MM.1S (cell line): ENCODE measurements at regions not wholly inside any gene's neighbourhood (a gene's known extent, or its start where the extent isn't known, plus 50 kb on each side); places are given as distances from the start of the nearest gene placed in this dataset.
"Not testable (repeated sequence)": the region's sequence is repeated elsewhere in the genome, so short reads cannot be mapped to it uniquely, and the experiment has no call there.

Experiments used
- DNase-seq: peaks from one replicate; pipeline ENCODE4 v3.0.0-alpha.2; 2015
- H2AFZ ChIP-seq: fragments of 300-600 bp; sonication (generic); 2 replicates; pipeline ENCODE4 v1.6.0; 2016; ENCODE audit warnings: antibody characterized with exemption, low read length
- H3F3A ChIP-seq: fragments of 300-600 bp; sonication (generic); 2 replicates; pipeline ENCODE4 v1.6.1; 2016; ENCODE audit warnings: mild to moderate bottlenecking, antibody characterized with exemption, low read length, moderate library complexity, mixed read lengths; ENCODE audit not compliant: insufficient read depth
- H3K27ac ChIP-seq: fragments of 300-600 bp; sonication (generic); 2 replicates; pipeline ENCODE4 v1.5.1; 2016; ENCODE audit warnings: mild to moderate bottlenecking, low read length
- H3K27me3 ChIP-seq: fragments of 300-600 bp; sonication (generic); replicated peaks from 2 replicates; pipeline ENCODE4 v1.6.0; 2016; ENCODE audit warnings: low read length; ENCODE audit not compliant: insufficient read depth
- H3K36me3 ChIP-seq: fragments of 300-600 bp; sonication (generic); replicated peaks from 2 replicates; pipeline ENCODE4 v1.6.1; 2016; ENCODE audit warnings: mild to moderate bottlenecking, low read length, mixed read lengths; ENCODE audit not compliant: insufficient read depth
- H3K4me1 ChIP-seq: fragments of 300-600 bp; sonication (generic); 2 replicates; pipeline ENCODE4 v1.6.1; 2016; ENCODE audit warnings: low read length, mixed read lengths
- H3K4me2 ChIP-seq: fragments of 300-600 bp; sonication (generic); 2 replicates; pipeline ENCODE4 v1.6.0; 2016; ENCODE audit warnings: low read depth, low read length
- H3K4me3 ChIP-seq: fragments of 300-600 bp; sonication (generic); 2 replicates; pipeline ENCODE4 v1.5.1; 2016; ENCODE audit warnings: low read length, mixed read lengths
- H3K79me2 ChIP-seq: fragments of 300-600 bp; sonication (generic); 2 replicates; pipeline ENCODE4 v1.6.1; 2016; ENCODE audit warnings: mixed run types, low read length, mixed read lengths
- H3K9ac ChIP-seq: fragments of 300-600 bp; sonication (generic); 2 replicates; pipeline ENCODE4 v1.6.1; 2016; ENCODE audit warnings: low read length, mixed read lengths
- H3K9me2 ChIP-seq: fragments of 300-600 bp; sonication (generic); replicated peaks from 2 replicates; pipeline ENCODE4 v1.6.1; 2016; ENCODE audit warnings: mild to moderate bottlenecking, low read length, mixed read lengths; ENCODE audit not compliant: insufficient read depth
- H3K9me3 ChIP-seq: fragments of 300-600 bp; sonication (generic); replicated peaks from 2 replicates; pipeline ENCODE4 v1.6.1; 2016; ENCODE audit warnings: mild to moderate bottlenecking, low read length, mixed read lengths; ENCODE audit not compliant: insufficient read depth
- H4K20me1 ChIP-seq: fragments of 300-600 bp; sonication (generic); 2 replicates; pipeline ENCODE4 v1.6.1; 2016; ENCODE audit warnings: mild to moderate bottlenecking, low read length, moderate library complexity, mixed read lengths; ENCODE audit not compliant: insufficient read depth
- CTCF ChIP-seq: fragments of 300-600 bp; sonication (generic); IDR thresholded peaks from 2 replicates; pipeline ENCODE4 v1.5.1; 2016; ENCODE audit warnings: antibody characterized with exemption, low read length, mixed read lengths
- EZH2 ChIP-seq: fragments of 300-600 bp; sonication (generic); optimal IDR thresholded peaks from 2 replicates; pipeline ENCODE3; 2017; ENCODE audit warnings: low read depth, mild to moderate bottlenecking, antibody characterized with exemption, low read length, mixed read lengths
- EZH2phosphoT487 ChIP-seq: fragments of 300-600 bp; sonication (generic); IDR thresholded peaks from 2 replicates; pipeline ENCODE4 v1.6.1; 2018; ENCODE audit warnings: antibody characterized with exemption, low read length

DNA sequence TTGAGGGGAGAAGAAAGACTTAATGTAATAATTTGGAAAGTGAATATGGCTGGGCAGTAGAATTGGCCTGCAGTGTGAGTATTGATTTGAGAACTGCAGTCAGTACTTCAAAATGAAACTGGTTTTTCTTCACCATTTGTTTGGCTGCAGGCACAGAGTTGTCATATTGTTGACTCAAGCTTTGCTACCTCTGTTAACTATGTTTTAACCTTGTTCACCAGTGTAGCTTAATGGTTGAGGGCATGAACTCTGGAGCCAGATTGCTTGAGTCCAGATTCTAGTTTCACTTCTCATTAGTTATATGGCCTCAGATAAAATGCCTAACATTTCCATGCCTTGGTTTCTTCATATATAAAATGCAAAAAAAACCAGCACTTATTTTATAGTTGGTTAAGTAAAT, 64.1 kb downstream of the CFAP44 start:
- no peak for DNase-seq
- Histone ChIP-seq H4K20me1 (no peaks in the 10 kb centered on the region), H3K4me3 (no peak overlapping the region), H3K9me3 (no peaks in the 10 kb centered on the region), H2AFZ (no peak overlapping the region), H3K27ac (no peak overlapping the region), H3K4me2 (no peak overlapping the region), H3K4me1 (no peaks in the 10 kb centered on the region), H3K27me3 (no peaks in the 10 kb centered on the region), H3F3A (no peaks in the 10 kb centered on the region), H3K79me2 (no peaks in the 10 kb centered on the region), H3K9ac (no peak overlapping the region), H3K9me2 (no peaks in the 10 kb centered on the region), H3K36me3 (no peaks in the 10 kb centered on the region; the same call in 1 of the 2 replicates)
- no peak for TF ChIP-seq CTCF
- TF ChIP-seq EZH2phosphoT487: no peak
- TF ChIP-seq EZH2: no peak

DNA sequence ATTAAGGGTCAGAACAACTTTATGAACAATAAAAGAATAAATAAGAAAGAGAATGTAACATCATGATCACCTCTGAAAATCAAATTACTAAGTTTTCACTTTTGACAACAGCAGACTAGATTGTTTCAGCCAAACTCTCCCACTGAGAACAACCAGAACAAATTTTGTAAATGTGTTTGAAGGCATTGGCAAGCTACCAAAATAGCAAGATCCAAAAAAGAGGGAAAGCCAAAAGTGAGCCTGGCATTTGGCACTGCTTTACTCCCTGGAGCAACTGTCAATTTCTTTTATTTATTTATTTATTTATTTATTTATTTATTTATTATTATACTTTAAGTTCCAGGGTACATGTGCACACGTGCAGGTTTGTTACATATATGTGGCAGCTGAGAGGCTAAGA, 67.2 kb downstream of the CFAP44 start:
- no peaks in the 10 kb centered on the region for H3K36me3 ChIP-seq
- no peaks in the 10 kb centered on the region for H3K9me3 ChIP-seq
- H3K27ac ChIP-seq: no peak overlapping the region
- DNase-seq: no peak
- H3K4me3 ChIP-seq: no peak overlapping the region
- no peaks in the 10 kb centered on the region for H3K79me2 ChIP-seq
- H4K20me1 ChIP-seq: no peaks in the 10 kb centered on the region
- TF ChIP-seq EZH2phosphoT487: no peak
- no peak for TF ChIP-seq EZH2
- no peak for TF ChIP-seq CTCF
- H3K4me1 ChIP-seq: no peaks in the 10 kb centered on the region
- no peaks in the 10 kb centered on the region for H3F3A ChIP-seq
- H3K4me2 ChIP-seq: no peak overlapping the region
- H2AFZ ChIP-seq: no peak overlapping the region
- H3K9me2 ChIP-seq: no peaks in the 10 kb centered on the region
- no peaks in the 10 kb centered on the region for H3K27me3 ChIP-seq
- no peak overlapping the region for H3K9ac ChIP-seq

GRCh38 chr3:113366800-113367199, 74.5 kb downstream of the CFAP44 start:
- H3K27me3 ChIP-seq, H3K4me1 ChIP-seq, H3K27ac ChIP-seq, H4K20me1 ChIP-seq, DNase-seq, H3F3A ChIP-seq, H3K36me3 ChIP-seq, H2AFZ ChIP-seq, H3K4me2 ChIP-seq, H3K79me2 ChIP-seq, H3K9me3 ChIP-seq, H3K9ac ChIP-seq, H3K9me2 ChIP-seq, H3K4me3 ChIP-seq: not testable (repeated sequence)

- not testable (repeated sequence) for H3K79me2 ChIP-seq, H3K4me2 ChIP-seq, H3K4me3 ChIP-seq, H3K27me3 ChIP-seq, H3K9me3 ChIP-seq, DNase-seq, H2AFZ ChIP-seq, H3K27ac ChIP-seq, H4K20me1 ChIP-seq, H3K9me2 ChIP-seq, H3K4me1 ChIP-seq, H3K9ac ChIP-seq, H3K36me3 ChIP-seq, H3F3A ChIP-seq
These were observed 86.0 kb downstream of the CFAP44 start for GRCh38 chr3:113355340-113355739.
